ENCODE measurements at regions not wholly inside any gene's neighbourhood (a gene's known extent, or its start where the extent isn't known, plus 50 kb on each side); places are given as distances from the start of the nearest gene placed in this dataset.

GRCh38 chr1:191125950-191126349 is 648.3 kb upstream of the BRINP3 start:
- no peak for DNase-seq (ENCODE audit: insufficient read length, low spot score)
- FAIRE-seq = no peak
- no peak for TF ChIP-seq POLR2A (IDR thresholded peaks at IDR 0.05; ENCODE audit: low read depth, low read length)

GRCh38 chr1:191134796-191135195 is 657.1 kb upstream of the BRINP3 start:
- no peak for TF ChIP-seq POLR2A (IDR thresholded peaks at IDR 0.05; ENCODE audit: low read depth, low read length)
- DNase-seq (ENCODE audit: insufficient read length, low spot score) (no peak), FAIRE-seq (peak; percentile 74)

GRCh38 chr1:191140038-191140437 is 662.4 kb upstream of the BRINP3 start:
- no peak for TF ChIP-seq POLR2A (IDR thresholded peaks at IDR 0.05; ENCODE audit: low read depth, low read length)
- DNase-seq (ENCODE audit: insufficient read length, low spot score) (no peak), FAIRE-seq (no peak)

- no peak for FAIRE-seq
Observed at GRCh38 chr1:191142748-191143147, 665.1 kb upstream of the BRINP3 start.

GRCh38 chr1:191145834-191146233 is 668.2 kb upstream of the BRINP3 start:
- DNase-seq (ENCODE audit: insufficient read length, low spot score) = no peak
- no peak for FAIRE-seq
- no peak for TF ChIP-seq POLR2A (IDR thresholded peaks at IDR 0.05; ENCODE audit: low read depth, low read length)

More at GRCh38 chr1:191142748-191143147, 665.1 kb upstream of the BRINP3 start:
- no peak for DNase-seq (ENCODE audit: insufficient read length, low spot score)
- TF ChIP-seq POLR2A (IDR thresholded peaks at IDR 0.05; ENCODE audit: low read depth, low read length) = no peak

- no peak for DNase-seq (ENCODE audit: insufficient read length, low spot score)
- no peak for FAIRE-seq
- TF ChIP-seq POLR2A (IDR thresholded peaks at IDR 0.05; ENCODE audit: low read depth, low read length) = no peak
Observed at GRCh38 chr1:191151321-191151807, 673.7 kb upstream of the BRINP3 start.

- TF ChIP-seq POLR2A (IDR thresholded peaks at IDR 0.05; ENCODE audit: low read depth, low read length) = no peak
- DNase-seq (ENCODE audit: insufficient read length, low spot score) (no peak), FAIRE-seq (no peak)
Observed at GRCh38 chr1:191152776-191153175, 675.1 kb upstream of the BRINP3 start.

- no peak for TF ChIP-seq POLR2A (IDR thresholded peaks at IDR 0.05; ENCODE audit: low read depth, low read length)
- FAIRE-seq = no peak
- no peak for DNase-seq (ENCODE audit: insufficient read length, low spot score)
Observed at GRCh38 chr1:191155178-191155577, 677.5 kb upstream of the BRINP3 start.

GRCh38 chr1:191160837-191161236 is 683.2 kb upstream of the BRINP3 start:
- FAIRE-seq (no peak), DNase-seq (ENCODE audit: insufficient read length, low spot score) (no peak)
- TF ChIP-seq POLR2A (IDR thresholded peaks at IDR 0.05; ENCODE audit: low read depth, low read length) = no peak

- DNase-seq (ENCODE audit: insufficient read length, low spot score) (no peak), FAIRE-seq (no peak)
- TF ChIP-seq POLR2A (IDR thresholded peaks at IDR 0.05; ENCODE audit: low read depth, low read length) = no peak
Observed at GRCh38 chr1:191162762-191163161, 685.1 kb upstream of the BRINP3 start.

- no peak for TF ChIP-seq POLR2A (IDR thresholded peaks at IDR 0.05; ENCODE audit: low read depth, low read length)
- DNase-seq (ENCODE audit: insufficient read length, low spot score) = no peak
- FAIRE-seq = no peak
Observed at GRCh38 chr1:191163621-191164020, 686.0 kb upstream of the BRINP3 start.

GRCh38 chr1:191174298-191174697 is 696.6 kb upstream of the BRINP3 start:
- DNase-seq (ENCODE audit: insufficient read length, low spot score) = no peak
- no peak for FAIRE-seq
- TF ChIP-seq POLR2A (IDR thresholded peaks at IDR 0.05; ENCODE audit: low read depth, low read length) = no peak

GRCh38 chr1:191176131-191176530 is 698.5 kb upstream of the BRINP3 start:
- FAIRE-seq (no peak), DNase-seq (ENCODE audit: insufficient read length, low spot score) (no peak)
- no peak for TF ChIP-seq POLR2A (IDR thresholded peaks at IDR 0.05; ENCODE audit: low read depth, low read length)

GRCh38 chr1:191206513-191207207 is 729.0 kb upstream of the BRINP3 start:
- peak; percentile 61 for FAIRE-seq

GRCh38 chr1:191222206-191222605 is 744.5 kb upstream of the BRINP3 start:
- no peak for FAIRE-seq
- TF ChIP-seq POLR2A (IDR thresholded peaks at IDR 0.05; ENCODE audit: low read depth, low read length) = no peak
- no peak for DNase-seq (ENCODE audit: insufficient read length, low spot score)

More at GRCh38 chr1:191206513-191207207, 729.0 kb upstream of the BRINP3 start:
- no peak for TF ChIP-seq POLR2A (IDR thresholded peaks at IDR 0.05; ENCODE audit: low read depth, low read length)
- peak; percentile 3 for DNase-seq (ENCODE audit: insufficient read length, low spot score)

All from H54 (cell line).